ENCODE measurements at regions not wholly inside any gene's neighbourhood (a gene's known extent, or its start where the extent isn't known, plus 50 kb on each side); places are given as distances from the start of the nearest gene placed in this dataset.

GRCh38 chr1:38303843-38304242 is 257.2 kb upstream of the POU3F1 start:
- Histone ChIP-seq H3K36me3 (ENCODE audit: control insufficient read depth, insufficient read depth, low read length) (no peaks in the 10 kb centered on the region), H3K27me3 (ENCODE audit: control insufficient read depth in 2 of 2, insufficient read depth in 2 of 2, low read length in 2 of 2) (no peaks in the 10 kb centered on the region), H4K20me1 (replicated peaks; ENCODE audit: control insufficient read depth, insufficient read depth, low read length) (no peaks in the 10 kb centered on the region), H2AFZ (ENCODE audit: low read depth, low read length) (no peak overlapping the region), H3K4me1 (replicated peaks in 1 of 2; ENCODE audit: control insufficient read depth in 2 of 2, insufficient read depth in 2 of 2, low read length in 2 of 2) (peaks cover 3 to 7% of the 10 kb centered on the region in 2 experiments; a peak in 4 of 5 replicates), H3K4me3 (no peak overlapping the region), H3K4me2 (ENCODE audit: insufficient read depth, low read length) (no peak overlapping the region), H3K9ac (ENCODE audit: insufficient read depth in 1 of 2, low read depth in 2 of 2, low read length in 2 of 2) (no peak overlapping the region), H3K9me1 (ENCODE audit: control insufficient read depth, insufficient read depth, low read length) (no peaks in the 10 kb centered on the region), H3K27ac (ENCODE audit: extremely low read depth, low read depth, low read length) (no peak overlapping the region), H3K9me3 (replicated peaks; ENCODE audit: control insufficient read depth, insufficient read depth, low read depth, low read length) (no peaks in the 10 kb centered on the region), H3K79me2 (ENCODE audit: control insufficient read depth, insufficient read depth, low read length) (no peaks in the 10 kb centered on the region)
- TF ChIP-seq RB1 (IDR thresholded peaks at IDR 0.05; ENCODE audit: low read depth) (no peak), ZNF239 (CRISPR knock-in tag; IDR thresholded peaks at IDR 0.05) (no peak), RNF2 (IDR thresholded peaks at IDR 0.05) (no peak), DNMT1 (IDR thresholded peaks at IDR 0.05) (no peak), ZNF232 (CRISPR knock-in tag; IDR thresholded peaks at IDR 0.05) (no peak), HBP1 (CRISPR knock-in tag; IDR thresholded peaks at IDR 0.05) (no peak), GABPB2 (CRISPR knock-in tag; conservative IDR thresholded peaks at IDR 0.05) (no peak), XRCC4 (IDR thresholded peaks at IDR 0.05; ENCODE audit: extremely low read depth, insufficient read depth, insufficient read length) (no peak), BMI1 (IDR thresholded peaks at IDR 0.05; ENCODE audit: low read length) (no peak), ZNF551 (CRISPR knock-in tag; IDR thresholded peaks at IDR 0.05) (no peak), ELK1 (CRISPR knock-in tag; IDR thresholded peaks at IDR 0.05) (no peak), ZNF197 (CRISPR knock-in tag; IDR thresholded peaks at IDR 0.05; ENCODE audit: low read depth) (no peak), ZZZ3 (IDR thresholded peaks at IDR 0.05) (no peak), TARDBP (IDR thresholded peaks at IDR 0.05) (no peak), PTBP1 (IDR thresholded peaks at IDR 0.05; ENCODE audit: low read depth, low read length) (no peak)
- TF ChIP-seq, protein P1, sequence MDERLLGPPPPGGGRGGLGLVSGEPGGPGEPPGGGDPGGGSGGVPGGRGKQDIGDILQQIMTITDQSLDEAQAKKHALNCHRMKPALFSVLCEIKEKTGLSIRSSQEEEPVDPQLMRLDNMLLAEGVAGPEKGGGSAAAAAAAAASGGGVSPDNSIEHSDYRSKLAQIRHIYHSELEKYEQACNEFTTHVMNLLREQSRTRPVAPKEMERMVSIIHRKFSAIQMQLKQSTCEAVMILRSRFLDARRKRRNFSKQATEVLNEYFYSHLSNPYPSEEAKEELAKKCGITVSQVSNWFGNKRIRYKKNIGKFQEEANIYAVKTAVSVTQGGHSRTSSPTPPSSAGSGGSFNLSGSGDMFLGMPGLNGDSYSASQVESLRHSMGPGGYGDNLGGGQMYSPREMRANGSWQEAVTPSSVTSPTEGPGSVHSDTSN (CRISPR knock-in tag; IDR thresholded peaks at IDR 0.05; ENCODE audit: low read depth), result no peak
- TF ChIP-seq, protein P1 (tag; conservative IDR thresholded peaks at IDR 0.05; ENCODE audit: low read depth), result no peak
- TF ChIP-seq, protein P2, sequence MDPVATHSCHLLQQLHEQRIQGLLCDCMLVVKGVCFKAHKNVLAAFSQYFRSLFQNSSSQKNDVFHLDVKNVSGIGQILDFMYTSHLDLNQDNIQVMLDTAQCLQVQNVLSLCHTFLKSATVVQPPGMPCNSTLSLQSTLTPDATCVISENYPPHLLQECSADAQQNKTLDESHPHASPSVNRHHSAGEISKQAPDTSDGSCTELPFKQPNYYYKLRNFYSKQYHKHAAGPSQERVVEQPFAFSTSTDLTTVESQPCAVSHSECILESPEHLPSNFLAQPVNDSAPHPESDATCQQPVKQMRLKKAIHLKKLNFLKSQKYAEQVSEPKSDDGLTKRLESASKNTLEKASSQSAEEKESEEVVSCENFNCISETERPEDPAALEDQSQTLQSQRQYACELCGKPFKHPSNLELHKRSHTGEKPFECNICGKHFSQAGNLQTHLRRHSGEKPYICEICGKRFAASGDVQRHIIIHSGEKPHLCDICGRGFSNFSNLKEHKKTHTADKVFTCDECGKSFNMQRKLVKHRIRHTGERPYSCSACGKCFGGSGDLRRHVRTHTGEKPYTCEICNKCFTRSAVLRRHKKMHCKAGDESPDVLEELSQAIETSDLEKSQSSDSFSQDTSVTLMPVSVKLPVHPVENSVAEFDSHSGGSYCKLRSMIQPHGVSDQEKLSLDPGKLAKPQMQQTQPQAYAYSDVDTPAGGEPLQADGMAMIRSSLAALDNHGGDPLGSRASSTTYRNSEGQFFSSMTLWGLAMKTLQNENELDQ (CRISPR knock-in tag; IDR thresholded peaks at IDR 0.05; ENCODE audit: borderline replicate concordance), result no peak
- FAIRE-seq (no peak), DNase-seq (ENCODE audit: extremely low read depth in 1 of 4, low spot score in 3 of 4) (no peak), ATAC-seq (no peak)
- no TSS peak for BruUV-seq (replicated peaks)
- in situ Hi-C loops (cut with MboI), result no loop called here
- POLR2A ChIA-PET, result interaction anchor here (1.4 kb wide), 1 partner anchor 10 kb away, joined by 3 read pairs; no protein-coding TSS in a partner anchor
- CTCF ChIA-PET (ENCODE audit: low intra/inter-chr PET ratio), result no interaction called here
- intact Hi-C loops (cut with micrococcal nuclease), result no loop called here
- 83% methylated on average over 1 of the region's 1 CpG for WGBS (ENCODE audit: insufficient coverage, low coverage, missing lambda C conversion rate)

Data from K562 (cell line).